GM18861 (cell line): ENCODE measurements at regions not wholly inside any gene's neighbourhood (a gene's known extent, or its start where the extent isn't known, plus 50 kb on each side); places are given as distances from the start of the nearest gene placed in this dataset.

Experiments used
- ATAC-seq: cut with Tn5 transposase; IDR thresholded peaks from one replicate; pipeline ENCODE4 v1.9.1; 2021; ENCODE audit not compliant: unreplicated experiment

DNA sequence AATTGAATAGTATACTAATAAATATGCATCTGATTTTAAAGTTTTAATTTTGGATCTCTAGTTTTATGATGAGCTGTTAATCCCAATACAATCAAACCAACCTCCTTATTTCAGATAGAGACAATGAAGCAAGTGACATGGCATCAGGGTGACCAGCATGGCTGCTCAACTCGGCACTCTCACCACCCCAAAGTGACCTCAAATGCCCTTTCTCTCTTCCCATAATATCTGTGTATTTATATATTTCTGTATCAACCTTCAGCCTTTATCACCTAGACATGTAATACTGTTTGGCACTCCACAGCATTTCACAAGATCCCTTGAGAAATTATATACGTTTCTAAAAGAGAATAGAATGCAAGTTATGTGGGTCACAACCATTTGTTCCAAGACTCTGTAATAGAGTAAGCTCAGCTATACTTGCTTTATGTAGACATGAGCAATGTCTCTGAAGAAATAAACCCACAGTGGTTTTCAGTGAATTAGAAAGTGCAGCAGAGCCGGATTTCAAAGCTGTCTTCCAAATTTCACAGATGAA, 1623.2 kb upstream of the PABPC4L start:
- no peak for ATAC-seq

DNA sequence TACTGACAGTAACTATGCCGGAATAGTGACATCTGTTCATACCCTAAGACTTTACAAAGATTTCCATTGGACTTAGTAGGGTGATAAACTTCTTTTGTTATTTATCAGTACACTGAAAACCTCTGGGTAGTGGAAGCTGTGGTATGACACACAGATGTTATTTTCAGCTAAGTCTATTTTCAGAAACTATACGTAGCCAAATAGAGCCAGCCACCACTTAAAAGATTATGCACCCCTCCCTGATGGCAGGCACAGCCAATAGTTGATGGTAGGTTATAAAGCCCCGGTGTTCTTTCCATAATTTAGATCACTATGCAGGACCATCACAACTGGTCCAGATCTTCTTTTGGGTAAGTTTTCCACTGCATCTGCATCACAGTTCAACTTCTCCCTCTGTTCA, 1603.2 kb upstream of the PABPC4L start:
- ATAC-seq = no peak

DNA sequence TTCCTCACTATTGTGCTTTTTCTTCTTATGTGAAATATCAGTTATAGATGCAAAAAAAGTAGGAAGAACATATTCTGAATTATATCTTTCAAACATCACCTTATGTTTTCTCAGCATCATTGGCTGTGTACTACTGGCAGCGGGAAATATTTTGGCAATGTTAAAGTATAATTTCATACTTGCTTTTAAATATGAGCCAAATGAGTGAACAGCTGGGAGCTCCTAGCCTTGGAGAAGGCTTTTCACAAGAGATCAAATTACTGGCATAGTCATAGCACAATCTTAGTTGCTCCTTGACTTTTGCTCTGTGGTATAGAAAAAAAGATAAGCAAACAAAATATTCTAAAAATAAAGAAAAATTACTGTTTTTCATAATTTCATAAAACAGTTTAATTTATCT, 1575.8 kb upstream of the PABPC4L start:
- no peak for ATAC-seq

DNA sequence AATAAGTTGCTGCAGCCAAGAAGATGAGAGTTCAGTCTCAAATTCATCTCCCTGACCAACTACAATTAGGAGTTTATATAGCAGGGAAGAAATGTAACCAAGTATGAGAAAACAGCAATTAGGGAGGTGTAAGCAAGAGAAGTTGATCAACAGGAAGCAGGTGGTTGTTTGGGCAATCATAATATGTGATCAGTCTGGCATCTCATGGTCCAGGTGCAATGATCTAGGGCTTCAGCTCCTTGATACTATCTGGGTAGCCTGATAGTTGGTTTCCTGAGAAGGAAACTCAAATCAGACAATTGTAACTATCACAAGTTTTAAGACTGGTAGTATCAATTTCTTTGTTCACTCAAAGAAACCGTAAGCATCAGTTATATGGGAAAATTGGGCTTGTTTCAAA, 1574.3 kb upstream of the PABPC4L start:
- ATAC-seq = no peak

DNA sequence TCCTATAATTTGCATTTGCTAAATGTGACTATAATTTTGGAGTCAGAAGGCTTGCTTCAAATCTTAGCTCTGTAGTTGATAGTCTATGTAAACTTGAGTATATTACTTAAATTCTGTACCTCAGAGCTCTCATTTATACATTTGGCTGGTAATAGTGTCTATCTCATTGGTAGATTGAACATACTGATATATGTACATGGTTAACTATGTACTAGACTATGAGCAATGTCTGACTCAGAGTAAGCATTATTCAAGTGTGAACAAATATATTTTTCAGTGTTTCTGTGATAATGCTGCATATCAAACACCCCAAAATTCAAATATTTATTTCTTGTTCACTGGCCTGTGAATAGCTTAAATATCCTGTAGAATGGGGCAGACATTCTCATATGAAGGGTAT, 1568.9 kb upstream of the PABPC4L start:
- no peak for ATAC-seq

DNA sequence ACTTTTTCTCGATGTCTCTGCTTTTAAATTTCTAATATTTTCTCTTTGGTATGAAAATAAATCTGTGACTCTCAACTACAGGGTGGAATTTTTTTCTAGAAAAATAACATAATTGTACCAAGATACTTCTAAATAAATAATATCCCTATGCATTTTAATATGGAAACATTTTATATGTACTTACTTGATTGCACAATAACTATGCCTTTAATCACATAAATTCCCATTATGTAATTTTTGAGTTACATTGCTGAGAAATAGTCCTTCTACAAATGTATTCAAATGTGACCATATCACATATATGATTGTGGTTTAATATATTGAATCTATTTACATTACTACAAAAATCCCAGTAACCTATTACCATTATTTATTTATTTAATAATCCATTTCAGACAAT, 1543.3 kb upstream of the PABPC4L start:
- no peak for ATAC-seq

DNA sequence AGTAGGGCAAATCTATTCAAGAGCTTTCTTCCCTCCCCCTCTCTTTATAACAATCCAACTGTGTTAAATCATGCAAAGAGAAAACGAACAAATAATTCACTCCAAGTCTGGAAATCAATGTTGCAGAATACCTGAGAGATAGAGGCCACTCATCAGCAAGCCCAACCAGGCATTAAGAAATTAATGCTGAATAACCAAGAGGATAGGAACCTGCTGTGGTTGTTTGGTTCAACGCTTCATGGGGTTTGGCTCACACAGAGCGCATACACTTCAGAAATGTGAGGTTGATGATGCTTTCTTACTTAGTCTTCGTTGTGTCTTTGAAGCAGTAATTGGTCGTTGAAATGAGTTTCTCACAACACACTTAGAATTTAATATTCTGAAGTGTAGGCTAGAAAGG, 1540.0 kb upstream of the PABPC4L start:
- ATAC-seq = no peak

DNA sequence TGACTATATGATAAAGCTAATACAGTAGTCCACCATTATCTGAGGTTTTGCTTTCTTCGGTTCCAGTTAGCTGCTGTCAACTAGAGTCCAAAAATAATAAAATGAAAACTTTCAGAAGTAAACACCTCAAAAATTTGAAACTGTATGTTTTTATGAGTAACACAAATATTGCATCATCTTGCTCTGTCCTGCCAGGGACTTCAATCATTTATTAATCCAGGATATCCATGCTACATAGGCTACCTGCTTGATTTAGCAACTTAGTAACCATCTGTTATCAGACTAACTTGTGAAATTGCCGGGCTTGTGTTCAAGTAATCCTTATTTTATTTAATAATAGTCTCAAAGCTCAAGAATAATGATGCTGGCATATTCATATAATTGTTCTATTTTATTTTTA, 1537.8 kb upstream of the PABPC4L start:
- no peak for ATAC-seq

DNA sequence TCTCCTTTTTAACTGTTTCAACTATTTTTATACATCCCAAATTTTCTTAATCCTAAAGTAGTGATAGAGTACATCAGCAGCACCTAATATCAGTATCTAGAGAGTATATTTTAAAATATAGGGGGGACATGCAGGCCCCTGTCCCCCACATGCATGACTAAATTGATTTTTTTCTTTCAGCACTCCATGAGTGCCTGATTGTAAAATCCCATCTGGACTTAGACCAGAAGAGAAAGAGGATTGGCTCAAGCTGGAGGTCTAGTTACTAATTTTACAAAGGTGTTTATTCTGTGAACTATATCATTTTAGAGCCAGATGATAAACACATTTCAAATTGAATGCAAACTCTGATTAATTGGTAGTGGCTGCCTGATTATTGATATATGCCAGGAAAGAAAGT, 1533.9 kb upstream of the PABPC4L start:
- ATAC-seq = no peak

DNA sequence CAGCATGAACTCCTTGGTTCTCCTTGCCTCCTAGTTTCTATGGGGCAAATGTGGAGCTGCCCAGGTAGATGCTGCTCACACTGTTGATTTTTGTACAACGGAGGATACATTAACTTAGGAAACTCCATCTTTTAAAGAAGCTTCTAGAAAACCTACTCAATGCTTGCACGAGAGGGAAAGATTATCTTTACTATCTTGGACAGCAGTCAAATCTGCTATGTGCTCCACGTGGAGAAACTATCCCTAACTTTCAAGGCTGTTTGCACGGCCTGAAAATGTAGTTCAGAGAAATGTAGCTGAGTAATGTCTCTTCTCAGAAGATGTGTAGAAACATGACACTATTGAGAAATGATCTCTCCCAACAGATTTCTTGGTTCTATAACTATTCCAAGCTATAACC, 1530.9 kb upstream of the PABPC4L start:
- ATAC-seq = no peak

DNA sequence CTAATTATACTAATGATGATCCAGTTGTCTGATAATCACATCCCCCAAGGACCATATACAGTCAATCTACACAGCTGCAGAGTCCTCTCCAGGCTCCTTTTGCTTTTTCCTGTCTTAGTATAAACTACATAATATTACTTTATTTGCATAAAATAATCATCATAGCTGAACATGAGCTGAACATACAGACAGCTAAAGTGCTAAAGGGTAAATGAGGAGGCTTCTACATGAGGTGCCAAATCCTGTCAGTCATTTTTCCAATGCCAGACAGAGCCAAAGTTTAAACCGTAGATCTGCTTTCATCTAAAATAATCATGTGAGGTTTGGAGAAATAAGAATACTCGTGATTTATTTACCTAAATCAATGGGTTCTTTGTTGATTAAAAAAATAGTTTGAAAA, 1530.1 kb upstream of the PABPC4L start:
- ATAC-seq = no peak

DNA sequence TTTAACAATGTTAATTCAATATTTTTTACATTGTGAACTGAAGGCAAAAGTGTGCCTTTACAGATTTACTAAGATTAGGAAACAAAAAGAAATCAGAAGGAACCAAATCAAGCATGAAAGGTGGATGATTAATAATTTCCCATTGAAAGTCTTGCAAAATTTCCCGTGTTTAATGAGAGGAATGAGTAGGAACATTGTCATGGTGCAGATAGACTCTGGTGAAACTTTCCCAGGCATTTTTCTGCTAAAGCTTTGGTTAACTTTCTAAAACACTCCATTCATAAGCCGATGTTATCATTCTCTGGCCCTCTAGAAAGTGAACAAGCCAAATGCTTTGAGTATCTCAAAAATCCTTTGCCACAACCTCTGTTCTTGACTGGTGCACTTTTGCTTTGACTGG, 1522.8 kb upstream of the PABPC4L start:
- ATAC-seq = no peak

DNA sequence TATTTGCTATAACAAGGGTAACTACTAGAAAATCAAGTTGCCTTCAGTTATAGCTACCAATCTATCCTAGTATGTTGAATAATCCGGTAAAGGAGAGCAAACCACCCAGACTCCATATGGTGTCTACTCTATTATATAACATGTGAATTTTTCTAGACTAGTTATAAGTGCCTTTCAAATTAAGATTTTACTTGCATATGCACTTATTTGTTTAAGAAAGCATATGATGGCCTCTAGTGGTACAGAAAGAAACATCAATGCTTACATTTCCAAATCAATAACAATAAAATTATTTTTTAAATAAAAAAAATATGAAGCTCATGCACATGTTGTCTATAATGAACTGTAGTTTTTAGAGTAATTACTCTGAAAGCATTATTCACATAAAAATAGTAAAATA, 1516.4 kb upstream of the PABPC4L start:
- ATAC-seq = no peak

DNA sequence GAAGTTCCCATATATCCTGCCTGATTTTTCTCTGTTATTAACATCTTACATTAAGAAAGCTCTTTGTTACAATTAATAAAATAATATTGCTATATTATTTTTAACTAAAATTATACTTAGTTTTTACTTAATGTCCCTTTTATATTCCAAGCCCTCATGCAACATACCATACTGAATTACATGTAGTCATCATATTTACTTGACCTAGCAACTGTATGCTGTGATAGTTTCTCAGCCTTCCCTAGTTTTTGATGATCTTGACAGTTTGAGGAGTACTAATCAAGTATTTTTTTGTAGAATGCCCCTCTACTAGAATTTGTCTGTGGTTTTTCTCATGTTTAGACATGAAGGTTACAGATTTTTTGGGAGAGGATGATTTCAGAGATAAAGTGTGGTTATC, 1503.8 kb upstream of the PABPC4L start:
- ATAC-seq = no peak

DNA sequence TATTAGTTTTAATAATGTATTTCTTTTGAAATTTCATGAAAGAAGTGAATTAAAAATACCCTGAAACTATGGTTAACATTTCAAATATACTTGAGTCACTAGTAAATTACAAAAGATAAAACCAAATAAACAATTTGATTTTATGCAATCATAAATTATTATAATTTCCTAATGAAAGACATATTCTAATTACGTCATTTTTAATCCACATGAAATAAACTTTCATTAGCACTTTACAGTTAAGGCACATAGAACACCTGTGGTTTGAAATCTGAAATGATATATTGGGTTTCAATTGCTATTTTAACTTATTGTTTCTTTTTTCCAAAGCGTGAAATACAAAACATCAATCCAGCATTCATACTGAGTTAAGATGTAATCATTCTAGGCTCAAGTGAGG, 1492.5 kb upstream of the PABPC4L start:
- no peak for ATAC-seq

DNA sequence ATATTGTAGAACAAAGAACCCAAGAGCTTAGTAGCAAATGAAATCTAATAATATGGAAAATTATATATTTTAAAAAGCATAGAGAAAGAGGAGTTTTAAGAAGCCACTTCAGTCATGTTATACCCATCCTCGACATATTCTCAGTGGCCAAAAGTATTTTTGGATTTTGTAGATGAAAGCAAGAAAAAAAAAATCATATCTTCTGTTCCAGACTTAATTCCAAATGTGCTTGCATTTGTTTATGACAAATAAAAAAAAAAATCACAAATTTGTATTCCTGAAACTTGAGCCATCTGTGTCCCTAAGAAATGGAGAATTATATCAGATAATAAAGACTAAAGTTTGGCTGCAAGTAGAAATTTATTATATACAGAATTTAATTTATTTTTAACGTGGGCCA, 1482.4 kb upstream of the PABPC4L start:
- ATAC-seq = no peak

DNA sequence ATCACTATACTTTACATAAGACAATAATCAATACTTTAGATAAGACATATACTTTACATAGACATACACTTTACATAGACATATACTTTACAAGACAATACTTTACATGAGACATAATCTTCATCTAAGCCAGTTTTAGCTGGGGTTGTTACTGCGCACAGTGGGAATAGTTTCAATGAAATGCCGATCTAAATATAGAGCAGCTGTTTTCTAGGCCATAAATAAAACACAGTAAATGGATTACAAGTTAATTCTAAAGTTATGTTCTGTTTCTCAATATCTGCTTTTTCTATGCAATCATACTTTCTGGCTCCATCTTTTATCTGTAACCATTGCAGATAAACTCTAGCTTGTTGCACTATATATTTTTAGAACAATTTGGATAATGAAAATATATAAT, 1470.6 kb upstream of the PABPC4L start:
- no peak for ATAC-seq

DNA sequence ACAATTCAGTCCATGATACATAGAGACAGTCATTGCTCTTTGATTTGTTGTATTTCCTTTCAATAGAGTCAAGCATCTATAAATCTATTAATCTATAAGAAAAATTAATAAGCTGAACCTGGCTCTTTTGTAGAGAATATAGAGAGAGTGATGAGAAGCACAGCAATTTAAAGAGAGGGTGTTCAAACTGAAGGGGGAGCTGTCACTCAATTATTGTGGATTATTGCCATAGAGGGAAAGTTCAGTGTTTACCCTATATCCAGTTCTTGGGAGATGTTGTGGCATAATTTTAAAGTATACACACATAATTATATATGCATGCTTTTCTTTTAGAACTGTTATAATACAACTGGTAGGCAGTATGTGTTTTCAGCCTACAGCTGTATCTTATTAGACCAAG, 1469.0 kb upstream of the PABPC4L start:
- ATAC-seq = no peak
